HCT116 (cell line): ENCODE measurements at regions not wholly inside any gene's neighbourhood (a gene's known extent, or its start where the extent isn't known, plus 50 kb on each side); places are given as distances from the start of the nearest gene placed in this dataset.
"Not testable (repeated sequence)": the region's sequence is repeated elsewhere in the genome, so short reads cannot be mapped to it uniquely, and the experiment has no call there.

Experiments used
- CEBPB ChIP-seq: IDR thresholded peaks from 2 replicates; pipeline ENCODE4 v1.6.1; 2012; ENCODE audit warnings: low read depth
- EZH2 ChIP-seq: fragments of 200-600 bp; sonication (generic); IDR thresholded peaks from 2 replicates; pipeline ENCODE4 v1.6.1; 2017; ENCODE audit warnings: antibody characterized with exemption, mixed run types
- POLR2A ChIP-seq: IDR thresholded peaks from 2 replicates; pipeline ENCODE4 v1.7.0; 2011; ENCODE audit warnings: borderline replicate concordance; ENCODE audit not compliant: insufficient read depth, insufficient read length; ENCODE audit errors: extremely low read depth
- POLR2AphosphoS5 ChIP-seq: IDR thresholded peaks from 2 replicates; pipeline ENCODE4 v1.6.1; 2011; ENCODE audit warnings: mild to moderate bottlenecking, low read depth, low read length, moderate library complexity
- RAD21 ChIP-seq: IDR thresholded peaks from 2 replicates; pipeline ENCODE4 v1.6.1; 2012; ENCODE audit warnings: low read depth, mild to moderate bottlenecking
- YY1 ChIP-seq: IDR thresholded peaks from 2 replicates; pipeline ENCODE4 v1.6.1; 2011; ENCODE audit warnings: low read length, low read depth, moderate library complexity, mild to moderate bottlenecking; ENCODE audit not compliant: insufficient replicate concordance; ENCODE audit errors: extremely low read depth
- ZFX ChIP-seq: fragments of 450-650 bp; IDR thresholded peaks from 2 replicates; pipeline ENCODE4 v1.6.1; 2017
- TF ChIP-seq, protein P1 (sequence below), 3 experiments: fragments of 200-600 bp in 1 of 3; sonication (generic) in 1 of 3; IDR thresholded peaks in 2 of 3; conservative IDR thresholded peaks in 1 of 3; 2 replicates each; pipeline ENCODE4 v1.5.1; 2012 to 2017; ENCODE audit warnings: low read depth in 2 of 3, low read length in 2 of 3, antibody characterized with exemption in 1 of 3, borderline replicate concordance in 1 of 3, control low read depth in 1 of 3, mild to moderate bottlenecking in 1 of 3, mixed read lengths in 1 of 3, mixed run types in 1 of 3, moderate library complexity in 1 of 3; ENCODE audit not compliant: insufficient read depth in 1 of 3
- TF ChIP-seq, protein P2 (sequence below): IDR thresholded peaks from 2 replicates; pipeline ENCODE4 v1.6.1; 2012; ENCODE audit warnings: low read depth
- TF ChIP-seq, protein P3 (sequence below): IDR thresholded peaks from 2 replicates; pipeline ENCODE4 v1.6.1; 2011; ENCODE audit warnings: mild to moderate bottlenecking, low read length, moderate library complexity; ENCODE audit not compliant: insufficient replicate concordance; ENCODE audit errors: extremely low read depth

DNA sequence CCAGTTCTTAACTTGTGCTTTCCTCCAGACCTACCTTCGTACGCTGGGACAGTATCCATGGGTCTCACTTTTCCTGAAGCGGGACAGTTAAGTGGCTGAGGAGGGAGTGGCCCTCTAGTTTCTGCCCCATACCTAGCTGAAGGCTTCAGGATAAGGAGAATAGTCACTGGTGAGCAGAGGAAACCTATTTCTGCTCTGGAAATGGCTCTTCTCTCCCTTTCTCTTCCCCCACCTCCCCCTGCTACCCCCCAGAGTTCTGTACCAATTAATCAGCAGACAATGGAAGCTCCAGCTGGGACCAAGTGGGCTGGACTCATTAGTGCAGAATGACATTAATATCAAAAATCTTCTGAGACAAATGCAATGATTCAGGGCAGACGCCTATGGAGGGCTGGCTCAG lies 68.5 kb downstream of the PROP1 start:
- TF ChIP-seq, protein P1, sequence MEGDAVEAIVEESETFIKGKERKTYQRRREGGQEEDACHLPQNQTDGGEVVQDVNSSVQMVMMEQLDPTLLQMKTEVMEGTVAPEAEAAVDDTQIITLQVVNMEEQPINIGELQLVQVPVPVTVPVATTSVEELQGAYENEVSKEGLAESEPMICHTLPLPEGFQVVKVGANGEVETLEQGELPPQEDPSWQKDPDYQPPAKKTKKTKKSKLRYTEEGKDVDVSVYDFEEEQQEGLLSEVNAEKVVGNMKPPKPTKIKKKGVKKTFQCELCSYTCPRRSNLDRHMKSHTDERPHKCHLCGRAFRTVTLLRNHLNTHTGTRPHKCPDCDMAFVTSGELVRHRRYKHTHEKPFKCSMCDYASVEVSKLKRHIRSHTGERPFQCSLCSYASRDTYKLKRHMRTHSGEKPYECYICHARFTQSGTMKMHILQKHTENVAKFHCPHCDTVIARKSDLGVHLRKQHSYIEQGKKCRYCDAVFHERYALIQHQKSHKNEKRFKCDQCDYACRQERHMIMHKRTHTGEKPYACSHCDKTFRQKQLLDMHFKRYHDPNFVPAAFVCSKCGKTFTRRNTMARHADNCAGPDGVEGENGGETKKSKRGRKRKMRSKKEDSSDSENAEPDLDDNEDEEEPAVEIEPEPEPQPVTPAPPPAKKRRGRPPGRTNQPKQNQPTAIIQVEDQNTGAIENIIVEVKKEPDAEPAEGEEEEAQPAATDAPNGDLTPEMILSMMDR (IDR thresholded peaks at IDR 0.05 in 2 of 3, conservative IDR thresholded peaks at IDR 0.05 in 1 of 3; ENCODE audit: borderline replicate concordance in 1 of 3, insufficient read depth in 1 of 3, low read depth in 2 of 3, low read length in 2 of 3) = not testable (repeated sequence)
- TF ChIP-seq EZH2, RAD21, CEBPB, POLR2A, ZFX, POLR2AphosphoS5, YY1: not testable (repeated sequence)
- TF ChIP-seq, protein P2, sequence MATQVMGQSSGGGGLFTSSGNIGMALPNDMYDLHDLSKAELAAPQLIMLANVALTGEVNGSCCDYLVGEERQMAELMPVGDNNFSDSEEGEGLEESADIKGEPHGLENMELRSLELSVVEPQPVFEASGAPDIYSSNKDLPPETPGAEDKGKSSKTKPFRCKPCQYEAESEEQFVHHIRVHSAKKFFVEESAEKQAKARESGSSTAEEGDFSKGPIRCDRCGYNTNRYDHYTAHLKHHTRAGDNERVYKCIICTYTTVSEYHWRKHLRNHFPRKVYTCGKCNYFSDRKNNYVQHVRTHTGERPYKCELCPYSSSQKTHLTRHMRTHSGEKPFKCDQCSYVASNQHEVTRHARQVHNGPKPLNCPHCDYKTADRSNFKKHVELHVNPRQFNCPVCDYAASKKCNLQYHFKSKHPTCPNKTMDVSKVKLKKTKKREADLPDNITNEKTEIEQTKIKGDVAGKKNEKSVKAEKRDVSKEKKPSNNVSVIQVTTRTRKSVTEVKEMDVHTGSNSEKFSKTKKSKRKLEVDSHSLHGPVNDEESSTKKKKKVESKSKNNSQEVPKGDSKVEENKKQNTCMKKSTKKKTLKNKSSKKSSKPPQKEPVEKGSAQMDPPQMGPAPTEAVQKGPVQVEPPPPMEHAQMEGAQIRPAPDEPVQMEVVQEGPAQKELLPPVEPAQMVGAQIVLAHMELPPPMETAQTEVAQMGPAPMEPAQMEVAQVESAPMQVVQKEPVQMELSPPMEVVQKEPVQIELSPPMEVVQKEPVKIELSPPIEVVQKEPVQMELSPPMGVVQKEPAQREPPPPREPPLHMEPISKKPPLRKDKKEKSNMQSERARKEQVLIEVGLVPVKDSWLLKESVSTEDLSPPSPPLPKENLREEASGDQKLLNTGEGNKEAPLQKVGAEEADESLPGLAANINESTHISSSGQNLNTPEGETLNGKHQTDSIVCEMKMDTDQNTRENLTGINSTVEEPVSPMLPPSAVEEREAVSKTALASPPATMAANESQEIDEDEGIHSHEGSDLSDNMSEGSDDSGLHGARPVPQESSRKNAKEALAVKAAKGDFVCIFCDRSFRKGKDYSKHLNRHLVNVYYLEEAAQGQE = not testable (repeated sequence)
- TF ChIP-seq, protein P3, sequence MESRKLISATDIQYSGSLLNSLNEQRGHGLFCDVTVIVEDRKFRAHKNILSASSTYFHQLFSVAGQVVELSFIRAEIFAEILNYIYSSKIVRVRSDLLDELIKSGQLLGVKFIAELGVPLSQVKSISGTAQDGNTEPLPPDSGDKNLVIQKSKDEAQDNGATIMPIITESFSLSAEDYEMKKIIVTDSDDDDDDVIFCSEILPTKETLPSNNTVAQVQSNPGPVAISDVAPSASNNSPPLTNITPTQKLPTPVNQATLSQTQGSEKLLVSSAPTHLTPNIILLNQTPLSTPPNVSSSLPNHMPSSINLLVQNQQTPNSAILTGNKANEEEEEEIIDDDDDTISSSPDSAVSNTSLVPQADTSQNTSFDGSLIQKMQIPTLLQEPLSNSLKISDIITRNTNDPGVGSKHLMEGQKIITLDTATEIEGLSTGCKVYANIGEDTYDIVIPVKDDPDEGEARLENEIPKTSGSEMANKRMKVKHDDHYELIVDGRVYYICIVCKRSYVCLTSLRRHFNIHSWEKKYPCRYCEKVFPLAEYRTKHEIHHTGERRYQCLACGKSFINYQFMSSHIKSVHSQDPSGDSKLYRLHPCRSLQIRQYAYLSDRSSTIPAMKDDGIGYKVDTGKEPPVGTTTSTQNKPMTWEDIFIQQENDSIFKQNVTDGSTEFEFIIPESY = not testable (repeated sequence)
